Suprapubic skin (tissue), 4 donors: ENCODE measurements at regions not wholly inside any gene's neighbourhood (a gene's known extent, or its start where the extent isn't known, plus 50 kb on each side); places are given as distances from the start of the nearest gene placed in this dataset.

ENCODE experiments used
- DNase-seq, 2 donors: peaks; one replicate each; pipeline ENCODE4 v3.0.0-alpha.2; 2019; ENCODE audit warnings: low spot score in 2 of 2
- H3K27ac ChIP-seq: fragments of 200-600 bp; sonication (generic); one replicate; pipeline ENCODE4 v1.5.1; 2019
- H3K27me3 ChIP-seq: fragments of 200-600 bp; sonication (generic); one replicate; pipeline ENCODE4 v1.5.1; 2019
- H3K36me3 ChIP-seq: fragments of 200-600 bp; sonication (generic); one replicate; pipeline ENCODE4 v1.5.1; 2019
- H3K4me1 ChIP-seq: fragments of 200-600 bp; sonication (generic); one replicate; pipeline ENCODE4 v1.5.1; 2019
- H3K4me3 ChIP-seq: fragments of 200-600 bp; sonication (generic); one replicate; pipeline ENCODE4 v1.5.1; 2019; ENCODE audit warnings: mild to moderate bottlenecking
- H3K9me3 ChIP-seq: fragments of 200-600 bp; sonication (generic); one replicate; pipeline ENCODE4 v1.5.1; 2019
- EP300 ChIP-seq: sonication (generic); formaldehyde crosslinking; IDR thresholded peaks from one replicate; pipeline ENCODE4 v1.6.1; 2017; ENCODE audit warnings: antibody characterized with exemption
- POLR2A ChIP-seq, 2 donors: fragments of 450-650 bp; IDR thresholded peaks; one replicate each; pipeline ENCODE4 v1.6.1; 2017; ENCODE audit warnings: antibody characterized with exemption in 2 of 2, mild to moderate bottlenecking in 2 of 2, moderate library complexity in 2 of 2
- POLR2AphosphoS5 ChIP-seq, 3 donors: sonication (generic); formaldehyde crosslinking; IDR thresholded peaks; one replicate each; pipeline ENCODE4 v1.6.1; 2017; ENCODE audit warnings: antibody characterized with exemption in 3 of 3
- WGBS: methylation state at CpG from one replicate; pipeline ENCODE4 v1.1.5; 2018; 5-methylcytosine and 5-hydroxymethylcytosine counted together
- TF ChIP-seq, protein P1 (sequence below), 2 donors: fragments of 200-600 bp in 1 of 2; fragments of 450-650 bp in 1 of 2; sonication (generic) in 1 of 2; IDR thresholded peaks; one replicate each; pipeline ENCODE4 v1.5.1; 2016 to 2019; ENCODE audit warnings: antibody characterized with exemption in 2 of 2, mild to moderate bottlenecking in 1 of 2, moderate library complexity in 1 of 2

DNA sequence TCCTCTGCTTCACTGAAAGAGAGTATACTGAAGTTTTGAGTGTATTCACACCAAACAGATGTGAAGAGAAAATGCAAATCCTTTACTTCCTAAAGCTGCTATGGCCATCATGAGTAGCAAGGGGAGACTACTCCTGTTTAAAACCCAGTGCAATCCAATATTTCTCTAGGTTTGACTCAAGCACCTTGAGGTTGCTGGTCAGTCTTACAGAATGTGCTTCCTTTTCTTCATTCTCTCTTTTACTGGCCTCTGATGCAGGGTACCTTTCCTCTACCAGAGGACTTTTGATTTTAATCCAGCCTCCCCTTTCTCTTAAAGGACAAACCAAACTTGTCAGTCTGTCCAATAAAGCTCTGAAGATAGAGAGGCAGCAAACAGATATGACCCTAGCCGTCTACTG lies 98.1 kb upstream of the TLE4 start:
- 87% methylated on average over 1 of the region's 1 CpG for WGBS
- Histone ChIP-seq H3K4me3 (no peak overlapping the region), H3K9me3 (no peaks in the 10 kb centered on the region), H3K36me3 (no peaks in the 10 kb centered on the region), H3K27ac (no peak overlapping the region), H3K4me1 (peaks cover 15% of the 10 kb centered on the region), H3K27me3 (no peaks in the 10 kb centered on the region)
- TF ChIP-seq POLR2AphosphoS5 (IDR thresholded peaks at IDR 0.05) (no peak), POLR2A (IDR thresholded peaks at IDR 0.05) (no peak), EP300 (no peak)
- TF ChIP-seq, protein P1, sequence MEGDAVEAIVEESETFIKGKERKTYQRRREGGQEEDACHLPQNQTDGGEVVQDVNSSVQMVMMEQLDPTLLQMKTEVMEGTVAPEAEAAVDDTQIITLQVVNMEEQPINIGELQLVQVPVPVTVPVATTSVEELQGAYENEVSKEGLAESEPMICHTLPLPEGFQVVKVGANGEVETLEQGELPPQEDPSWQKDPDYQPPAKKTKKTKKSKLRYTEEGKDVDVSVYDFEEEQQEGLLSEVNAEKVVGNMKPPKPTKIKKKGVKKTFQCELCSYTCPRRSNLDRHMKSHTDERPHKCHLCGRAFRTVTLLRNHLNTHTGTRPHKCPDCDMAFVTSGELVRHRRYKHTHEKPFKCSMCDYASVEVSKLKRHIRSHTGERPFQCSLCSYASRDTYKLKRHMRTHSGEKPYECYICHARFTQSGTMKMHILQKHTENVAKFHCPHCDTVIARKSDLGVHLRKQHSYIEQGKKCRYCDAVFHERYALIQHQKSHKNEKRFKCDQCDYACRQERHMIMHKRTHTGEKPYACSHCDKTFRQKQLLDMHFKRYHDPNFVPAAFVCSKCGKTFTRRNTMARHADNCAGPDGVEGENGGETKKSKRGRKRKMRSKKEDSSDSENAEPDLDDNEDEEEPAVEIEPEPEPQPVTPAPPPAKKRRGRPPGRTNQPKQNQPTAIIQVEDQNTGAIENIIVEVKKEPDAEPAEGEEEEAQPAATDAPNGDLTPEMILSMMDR (IDR thresholded peaks at IDR 0.05) = no peak
- DNase-seq = no peak

DNA sequence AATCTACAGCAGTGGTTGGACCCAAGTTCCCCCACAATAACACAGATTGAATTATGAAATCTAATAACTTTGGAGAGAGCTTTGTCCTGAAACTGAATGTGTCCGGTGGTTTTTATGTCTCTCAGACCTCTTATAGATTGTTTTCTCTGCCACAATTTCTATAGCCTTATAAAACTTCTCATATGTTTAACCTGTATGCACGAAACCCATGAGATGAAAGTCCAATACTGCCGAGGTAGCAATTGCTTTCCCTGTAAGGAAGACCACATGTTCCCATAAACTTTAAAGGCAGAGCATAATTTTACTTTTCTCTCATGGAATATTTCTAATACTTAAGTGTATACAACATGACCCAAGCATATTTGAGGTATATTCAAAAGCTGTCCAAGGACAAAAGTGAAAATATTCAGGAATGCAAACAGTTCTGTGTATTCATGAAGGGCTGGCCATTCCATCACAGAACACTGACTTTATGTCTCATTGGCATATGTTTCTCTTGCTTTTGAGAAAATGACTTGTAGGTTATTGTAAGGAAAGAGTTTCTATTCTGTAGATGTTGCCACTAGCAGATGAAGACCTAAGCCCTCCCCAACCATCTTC lies 94.4 kb upstream of the TLE4 start:
- H3K27me3 ChIP-seq = no peaks in the 10 kb centered on the region
- H3K9me3 ChIP-seq = no peaks in the 10 kb centered on the region
- H3K36me3 ChIP-seq = no peaks in the 10 kb centered on the region
- no peak overlapping the region for H3K4me3 ChIP-seq
- TF ChIP-seq, protein P1 (IDR thresholded peaks at IDR 0.05) = no peak
- TF ChIP-seq POLR2AphosphoS5 (IDR thresholded peaks at IDR 0.05) (no peak), POLR2A (IDR thresholded peaks at IDR 0.05) (no peak), EP300 (no peak)
- peaks cover 11% of the 10 kb centered on the region for H3K4me1 ChIP-seq
- no peak for DNase-seq
- H3K27ac ChIP-seq = no peak overlapping the region
- 93% methylated on average over 3 of the region's 3 CpGs for WGBS

DNA sequence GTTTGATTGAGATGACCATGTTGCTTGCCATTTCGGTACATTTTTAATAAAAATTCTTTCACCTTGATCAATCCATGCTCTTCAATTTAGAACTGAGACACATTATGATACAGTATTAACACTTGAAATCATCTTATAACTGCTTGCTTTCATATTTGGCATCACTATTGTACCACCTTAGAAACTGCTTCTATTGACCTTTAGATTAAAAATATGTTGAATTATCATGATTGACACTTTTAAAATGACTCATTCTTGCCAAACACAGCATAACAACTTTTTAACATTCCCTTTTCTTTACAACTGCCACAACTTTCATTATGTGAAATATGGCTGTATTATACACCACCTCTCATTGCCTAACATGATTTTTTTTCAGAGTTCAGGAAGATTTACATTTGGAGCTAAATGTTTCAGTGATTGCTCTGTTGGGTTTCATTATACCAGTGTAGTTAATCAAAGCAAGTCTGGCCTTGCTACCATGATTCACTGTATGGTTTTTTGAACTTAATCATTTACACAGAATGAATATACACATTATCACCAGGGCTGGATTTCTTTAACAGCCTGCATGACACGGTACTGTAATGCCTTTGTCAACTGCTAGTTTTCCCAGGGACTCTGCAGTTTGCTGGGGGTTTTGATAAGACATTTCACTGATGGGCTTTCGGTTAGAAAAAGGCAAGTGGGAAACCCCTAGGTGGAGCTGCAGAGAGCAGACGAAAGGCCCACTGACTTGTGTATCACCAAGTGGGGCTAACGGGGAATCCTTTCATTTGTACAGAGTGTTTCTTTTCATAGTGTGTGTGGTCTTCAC lies 93.6 kb upstream of the TLE4 start:
- Histone ChIP-seq H3K27ac (no peak overlapping the region), H3K4me1 (peaks cover 11% of the 10 kb centered on the region), H3K36me3 (no peaks in the 10 kb centered on the region), H3K4me3 (no peak overlapping the region), H3K9me3 (no peaks in the 10 kb centered on the region), H3K27me3 (no peaks in the 10 kb centered on the region)
- 56% methylated on average over 5 of the region's 5 CpGs for WGBS
- no peak for TF ChIP-seq POLR2AphosphoS5 (IDR thresholded peaks at IDR 0.05)
- no peak for TF ChIP-seq EP300
- no peak for TF ChIP-seq POLR2A (IDR thresholded peaks at IDR 0.05)
- TF ChIP-seq, protein P1 (IDR thresholded peaks at IDR 0.05) = peak in 1 of 2 donors; percentile 12
- no peak for DNase-seq

DNA sequence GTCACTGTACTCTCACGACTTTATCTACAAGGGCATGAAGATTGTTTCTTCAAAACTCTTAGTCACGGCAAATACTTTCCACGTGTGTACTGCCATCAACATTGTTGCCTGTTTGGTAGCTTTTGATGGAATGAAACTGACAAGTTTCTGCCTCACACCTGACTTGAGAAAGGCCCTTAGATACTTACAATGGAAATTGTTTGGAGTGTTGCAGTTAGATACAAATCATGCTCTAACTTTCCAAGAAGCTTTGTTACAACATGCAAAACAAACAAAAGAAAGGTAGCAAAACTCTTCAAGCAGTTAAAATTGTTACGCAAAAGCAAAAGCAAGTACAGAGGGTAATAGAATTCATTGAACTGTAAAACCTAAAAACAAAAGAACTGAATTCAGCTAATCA lies 91.1 kb upstream of the TLE4 start:
- no peaks in the 10 kb centered on the region for H3K27me3 ChIP-seq
- H3K36me3 ChIP-seq = no peaks in the 10 kb centered on the region
- WGBS = 60% methylated on average over 4 of the region's 4 CpGs
- peaks cover 11% of the 10 kb centered on the region for H3K4me1 ChIP-seq
- DNase-seq = no peak
- H3K27ac ChIP-seq = no peak overlapping the region
- no peaks in the 10 kb centered on the region for H3K9me3 ChIP-seq
- H3K4me3 ChIP-seq = no peak overlapping the region
- no peak for TF ChIP-seq POLR2AphosphoS5 (IDR thresholded peaks at IDR 0.05)
- TF ChIP-seq, protein P1 (IDR thresholded peaks at IDR 0.05) = no peak

DNA sequence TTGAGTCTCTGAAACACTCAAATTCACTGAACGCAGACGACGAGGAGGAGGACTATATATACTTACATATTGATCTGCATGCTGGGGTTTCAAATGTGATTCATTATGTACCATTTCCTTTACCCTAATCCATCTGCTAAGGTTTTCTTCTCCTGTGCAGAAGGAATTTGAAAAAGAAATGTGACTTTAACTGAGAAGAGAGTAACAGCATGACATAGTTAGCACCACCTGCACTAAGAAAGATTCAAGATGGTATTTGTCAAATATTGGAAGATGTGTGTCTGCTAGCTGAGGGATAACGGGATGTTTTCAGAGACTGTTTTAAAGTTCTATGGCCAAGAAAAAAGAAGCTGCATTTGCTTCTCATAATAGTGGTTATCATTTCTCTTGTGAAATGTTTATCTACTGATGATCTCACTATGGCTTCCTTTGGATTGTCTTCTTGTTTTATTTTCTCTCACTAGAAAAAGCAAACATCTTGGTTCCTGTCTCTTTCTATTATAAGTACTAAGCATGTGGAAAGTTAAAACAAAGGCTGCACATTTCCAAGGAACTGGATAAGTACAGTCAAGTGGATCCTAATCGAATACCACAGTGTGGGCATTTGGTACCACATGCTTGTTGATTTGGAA lies 89.8 kb upstream of the TLE4 start:
- H3K27ac ChIP-seq = no peak overlapping the region
- peaks cover 11% of the 10 kb centered on the region for H3K4me1 ChIP-seq
- 86% methylated on average over 5 of the region's 5 CpGs for WGBS
- no peaks in the 10 kb centered on the region for H3K9me3 ChIP-seq
- no peaks in the 10 kb centered on the region for H3K27me3 ChIP-seq
- TF ChIP-seq, protein P1 (IDR thresholded peaks at IDR 0.05) = no peak
- TF ChIP-seq POLR2A (IDR thresholded peaks at IDR 0.05) (no peak), POLR2AphosphoS5 (IDR thresholded peaks at IDR 0.05) (no peak), EP300 (no peak)
- H3K36me3 ChIP-seq = no peaks in the 10 kb centered on the region
- DNase-seq = no peak
- no peak overlapping the region for H3K4me3 ChIP-seq
